GM12878 (cell line): ENCODE measurements at regions not wholly inside any gene's neighbourhood (a gene's known extent, or its start where the extent isn't known, plus 50 kb on each side); places are given as distances from the start of the nearest gene placed in this dataset.

Experiments used
- ATAC-seq: fragments of 200-7000 bp; cut with Tn5 transposase; 3 replicates; pipeline ENCODE4 v1.9.1; 2020; ENCODE audit warnings: mild to moderate bottlenecking, moderate library complexity
- BruUV-seq: library from RNA; stranded (reverse); fragments of 400-500 nt; replicated peaks from 2 replicates; lab custom pipeline; 2021; lab: Mats Ljungman, UMichigan
- CTCF ChIA-PET: fragments of 300-600 bp; sonication (Branson Sonifier 250); formaldehyde crosslinking; extraction: SDS; loops from one replicate; lab custom pipeline; 2021; ENCODE audit warnings: inconsistent platforms; lab: Yijun Ruan, JAX
- POLR2A ChIA-PET: fragments of 350-600 bp; formaldehyde crosslinking; extraction: SDS; loops from one replicate; lab custom pipeline; 2021; ENCODE audit warnings: inconsistent platforms; lab: Charles Lee
- RAD21 ChIA-PET: fragments of 300-600 bp; sonication (Branson Sonifier 250); formaldehyde crosslinking; loops from one replicate; lab custom pipeline; 2023; ENCODE audit warnings: antibody characterized with exemption; ENCODE audit not compliant: unreplicated experiment; lab: Charles Lee
- SMC1A ChIA-PET: fragments of 300-600 bp; sonication (Branson Sonifier 250); formaldehyde crosslinking; loops from one replicate; lab custom pipeline; 2023; ENCODE audit not compliant: unreplicated experiment, uncharacterized antibody; lab: Charles Lee
- DNase-seq: peaks from one replicate; pipeline ENCODE4 v3.0.0-alpha.2; 2011; ENCODE audit warnings: low read depth, low spot score
- FAIRE-seq: peaks from 3 replicates; lab custom pipeline; 2011; peaks lifted over from hg19 to GRCh38; lab: Jason Lieb, UNC
- H2AFZ ChIP-seq: 2 replicates; pipeline ENCODE4 v1.6.0; 2011; ENCODE audit warnings: low read depth, low read length, control low read depth; ENCODE audit not compliant: control insufficient read depth
- H3K27ac ChIP-seq: 2 replicates; pipeline ENCODE4 v1.5.1; 2011; ENCODE audit warnings: control low read depth; ENCODE audit not compliant: control insufficient read depth, insufficient read depth
- H3K27me3 ChIP-seq, 2 experiments: replicated peaks in 1 of 2; 2 replicates each; pipeline versions ENCODE4 v1.6.0 to v1.6.1; 2011; ENCODE audit warnings: low read length in 1 of 2; ENCODE audit not compliant: control insufficient read depth in 2 of 2, insufficient read depth in 2 of 2
- H3K36me3 ChIP-seq, 2 experiments: 2 replicates each; pipeline ENCODE4 v1.5.1; 2011; ENCODE audit warnings: low read length in 1 of 2; ENCODE audit not compliant: control insufficient read depth in 2 of 2, insufficient read depth in 2 of 2
- H3K4me1 ChIP-seq: 2 replicates; pipeline ENCODE4 v1.6.1; 2011; ENCODE audit warnings: mild to moderate bottlenecking, low read length, moderate library complexity, mixed read lengths; ENCODE audit not compliant: control insufficient read depth, insufficient read depth
- H3K4me2 ChIP-seq: 2 replicates; pipeline ENCODE4 v1.6.0; 2011; ENCODE audit warnings: control low read depth; ENCODE audit not compliant: control insufficient read depth, insufficient read depth
- H3K4me3 ChIP-seq: fragments of 200-600 bp; sonication (generic); 2 replicates; pipeline ENCODE4 v1.5.1; 2016
- H3K79me2 ChIP-seq: 2 replicates; pipeline ENCODE4 v1.6.0; 2011; ENCODE audit warnings: low read length; ENCODE audit not compliant: control insufficient read depth, insufficient read depth
- H3K9ac ChIP-seq: 2 replicates; pipeline ENCODE4 v1.8.0; 2011; ENCODE audit warnings: low read length, control low read depth, mixed read lengths; ENCODE audit not compliant: control insufficient read depth, insufficient read depth
- H3K9me3 ChIP-seq: replicated peaks from 3 replicates; pipeline ENCODE4 v1.5.1; 2011; ENCODE audit warnings: mild to moderate bottlenecking, low read length; ENCODE audit not compliant: control insufficient read depth, insufficient read depth
- H4K20me1 ChIP-seq: 2 replicates; pipeline ENCODE4 v1.6.0; 2011; ENCODE audit not compliant: control insufficient read depth, insufficient read depth
- DPF2 ChIP-seq: fragments of 450-650 bp; IDR thresholded peaks from 2 replicates; pipeline ENCODE4 v1.6.1; 2017; ENCODE audit warnings: mild to moderate bottlenecking
- HCFC1 ChIP-seq: fragments of 150-350 bp; IDR thresholded peaks from 2 replicates; pipeline ENCODE4 v1.6.1; 2014; ENCODE audit warnings: low read length
- HDAC6 ChIP-seq: fragments of 200-600 bp; sonication (generic); IDR thresholded peaks from one replicate; pipeline ENCODE4 v1.8.0; 2017; ENCODE audit warnings: antibody characterized with exemption; ENCODE audit not compliant: unreplicated experiment
- KDM1A ChIP-seq: fragments of 200-600 bp; sonication (generic); IDR thresholded peaks from 2 replicates; pipeline ENCODE4 v1.6.1; 2016; ENCODE audit warnings: borderline replicate concordance
- KLF5 ChIP-seq: fragments of 450-650 bp; IDR thresholded peaks from 2 replicates; pipeline ENCODE4 v1.6.1; 2014; ENCODE audit warnings: mild to moderate bottlenecking; ENCODE audit not compliant: partially characterized antibody
- RELA ChIP-seq: fragments of 450-650 bp; IDR thresholded peaks from 2 replicates; pipeline ENCODE4 v1.8.0; 2014; ENCODE audit warnings: borderline replicate concordance; ENCODE audit not compliant: partially characterized antibody
- SPI1 ChIP-seq: IDR thresholded peaks from 2 replicates; pipeline ENCODE4 v1.6.1; 2011; ENCODE audit warnings: low read depth, mild to moderate bottlenecking, low read length, moderate library complexity, borderline replicate concordance; ENCODE audit not compliant: insufficient read depth
- SUZ12 ChIP-seq: fragments of 200-600 bp; sonication (generic); IDR thresholded peaks from one replicate; pipeline ENCODE4 v1.6.1; 2018; ENCODE audit warnings: antibody characterized with exemption, mild to moderate bottlenecking; ENCODE audit not compliant: unreplicated experiment
- YBX1 ChIP-seq: fragments of 450-650 bp; IDR thresholded peaks from 2 replicates; pipeline ENCODE4 v1.6.1; 2016; ENCODE audit warnings: antibody characterized with exemption
- ZZZ3 ChIP-seq: IDR thresholded peaks from 2 replicates; pipeline ENCODE4 v1.6.1; 2011; ENCODE audit warnings: low read depth; ENCODE audit not compliant: control insufficient read depth, insufficient read length
- WGBS: methylation state at CpG from one replicate; pipeline ENCODE4 v1.1.6; 2016; ENCODE audit warnings: low lambda C conversion rate; ENCODE audit not compliant: insufficient replicate concordance, insufficient coverage; ENCODE audit errors: missing lambda C conversion rate; 5-methylcytosine and 5-hydroxymethylcytosine counted together
- in situ Hi-C: fragments of 300-500 bp; cut with MboI; formaldehyde crosslinking; loops from 9 replicates; pipeline ENCODE4 v1.14.3; 2018; ENCODE audit warnings: mixed read lengths
- intact Hi-C: fragments of 100-400 bp; cut with micrococcal nuclease; formaldehyde crosslinking; loops from one replicate; pipeline ENCODE4 v1.14.2; 2022; ENCODE audit not compliant: unreplicated experiment

DNA sequence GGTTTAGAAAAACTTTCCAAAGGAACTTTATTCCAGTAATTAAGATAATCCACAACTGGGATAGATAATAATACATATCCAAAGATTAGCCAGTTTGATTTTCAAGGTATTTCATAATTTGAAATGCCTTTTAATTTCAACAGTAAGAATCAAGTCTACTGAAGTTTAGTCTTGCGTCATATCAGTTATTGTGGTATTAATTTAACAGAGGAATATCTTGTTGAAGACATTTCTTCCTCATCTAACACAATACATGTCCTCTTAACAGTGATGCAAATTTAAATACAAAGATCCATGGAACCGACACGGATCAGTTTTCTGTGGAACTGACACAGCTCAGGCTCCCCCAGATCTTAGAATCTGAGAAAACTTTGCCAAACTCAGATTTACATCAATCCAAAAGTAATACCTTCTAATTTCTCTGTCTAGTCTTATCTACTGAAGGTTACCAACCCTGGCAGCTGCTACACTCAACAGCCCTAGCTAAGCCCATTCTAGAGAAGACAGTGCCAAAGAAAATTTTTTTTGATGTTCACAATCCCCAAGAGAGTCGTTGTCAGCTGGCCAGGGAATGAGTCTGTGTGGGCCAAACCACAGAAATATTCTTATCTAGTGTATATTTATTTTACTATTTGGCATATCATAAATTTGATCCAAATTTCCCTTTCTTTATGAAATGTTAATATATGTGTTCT is 365.2 kb upstream of the MEOX2 start:
- Histone ChIP-seq H3K27me3 (no peaks in the 10 kb centered on the region), H3K4me1 (no peaks in the 10 kb centered on the region), H4K20me1 (no peaks in the 10 kb centered on the region), H3K79me2 (no peaks in the 10 kb centered on the region), H3K36me3 (no peaks in the 10 kb centered on the region), H3K27ac (no peak overlapping the region), H2AFZ (no peak overlapping the region)
- ATAC-seq (no peak), DNase-seq (no peak)
- ChIA-PET POLR2A (no interaction called here), CTCF (no interaction called here), RAD21 (no interaction called here), SMC1A (no interaction called here)
- WGBS = 14% methylated on average over 4 of the region's 4 CpGs
- no peak for TF ChIP-seq YBX1
- TF ChIP-seq KDM1A = no peak
- TF ChIP-seq KLF5 = no peak
- TF ChIP-seq RELA = no peak
- no peak for TF ChIP-seq DPF2
- TF ChIP-seq HCFC1 = no peak
- no peak for TF ChIP-seq SPI1
- TF ChIP-seq SUZ12 = no peak
- no peak for TF ChIP-seq HDAC6
- TF ChIP-seq ZZZ3 = no peak
- TF ChIP-seq, all 136 proteins: peak for 0
- no peaks in the 10 kb centered on the region for H3K9me3 ChIP-seq
- in situ Hi-C loops (loop anchor here (25.0 kb wide), 1 partner anchor 1339 kb away; no protein-coding TSS in a partner anchor), intact Hi-C loops (no loop called here)
- no peak overlapping the region for H3K9ac ChIP-seq
- FAIRE-seq = no peak
- no TSS peak for BruUV-seq
- H3K4me3 ChIP-seq = no peak overlapping the region
- no peak overlapping the region for H3K4me2 ChIP-seq
